ENCODE measurements at regions not wholly inside any gene's neighbourhood (a gene's known extent, or its start where the extent isn't known, plus 50 kb on each side); places are given as distances from the start of the nearest gene placed in this dataset.

DNA sequence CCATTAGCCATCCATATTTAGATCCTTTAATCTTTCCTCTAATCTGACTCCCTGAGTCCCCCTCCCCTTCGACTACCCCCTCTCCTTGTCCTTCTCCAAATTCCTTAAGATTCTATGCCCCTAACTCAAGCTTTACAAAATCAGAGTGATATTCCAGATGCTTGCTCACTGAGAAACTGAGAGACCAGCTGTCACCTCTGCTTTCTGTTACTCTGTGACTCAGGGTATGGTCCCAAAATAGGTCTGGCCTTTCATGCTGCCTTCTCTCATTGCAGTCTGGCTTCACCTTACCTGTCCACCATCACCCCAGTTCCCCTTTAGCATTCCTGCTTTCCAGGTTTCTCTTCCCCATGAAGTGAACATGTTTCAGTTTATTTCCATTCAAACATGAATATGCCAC is 383.3 kb upstream of the SLC30A5 start:
- TF ChIP-seq, protein P1, sequence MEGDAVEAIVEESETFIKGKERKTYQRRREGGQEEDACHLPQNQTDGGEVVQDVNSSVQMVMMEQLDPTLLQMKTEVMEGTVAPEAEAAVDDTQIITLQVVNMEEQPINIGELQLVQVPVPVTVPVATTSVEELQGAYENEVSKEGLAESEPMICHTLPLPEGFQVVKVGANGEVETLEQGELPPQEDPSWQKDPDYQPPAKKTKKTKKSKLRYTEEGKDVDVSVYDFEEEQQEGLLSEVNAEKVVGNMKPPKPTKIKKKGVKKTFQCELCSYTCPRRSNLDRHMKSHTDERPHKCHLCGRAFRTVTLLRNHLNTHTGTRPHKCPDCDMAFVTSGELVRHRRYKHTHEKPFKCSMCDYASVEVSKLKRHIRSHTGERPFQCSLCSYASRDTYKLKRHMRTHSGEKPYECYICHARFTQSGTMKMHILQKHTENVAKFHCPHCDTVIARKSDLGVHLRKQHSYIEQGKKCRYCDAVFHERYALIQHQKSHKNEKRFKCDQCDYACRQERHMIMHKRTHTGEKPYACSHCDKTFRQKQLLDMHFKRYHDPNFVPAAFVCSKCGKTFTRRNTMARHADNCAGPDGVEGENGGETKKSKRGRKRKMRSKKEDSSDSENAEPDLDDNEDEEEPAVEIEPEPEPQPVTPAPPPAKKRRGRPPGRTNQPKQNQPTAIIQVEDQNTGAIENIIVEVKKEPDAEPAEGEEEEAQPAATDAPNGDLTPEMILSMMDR (IDR thresholded peaks at IDR 0.05 in 2 of 3, conservative IDR thresholded peaks at IDR 0.05 in 1 of 3; ENCODE audit: borderline replicate concordance in 1 of 3, insufficient read depth in 1 of 3, low read depth in 2 of 3, low read length in 2 of 3) = no peak
- TF ChIP-seq POLR2A (IDR thresholded peaks at IDR 0.05; ENCODE audit: borderline replicate concordance, extremely low read depth, insufficient read depth, insufficient read length) (no peak), EZH2 (IDR thresholded peaks at IDR 0.05) (no peak), EGR1 (IDR thresholded peaks at IDR 0.05; ENCODE audit: low read depth) (no peak), ELF1 (IDR thresholded peaks at IDR 0.05; ENCODE audit: borderline replicate concordance, low read depth) (no peak), JUND (IDR thresholded peaks at IDR 0.05) (no peak), TCF7L2 (IDR thresholded peaks at IDR 0.05; ENCODE audit: borderline replicate concordance, extremely low read depth, insufficient read depth, insufficient read length) (no peak), ZFX (IDR thresholded peaks at IDR 0.05) (no peak), SP1 (IDR thresholded peaks at IDR 0.05; ENCODE audit: low read depth) (no peak), POLR2AphosphoS5 (IDR thresholded peaks at IDR 0.05; ENCODE audit: low read depth, low read length) (no peak), RAD21 (IDR thresholded peaks at IDR 0.05; ENCODE audit: low read depth) (no peak)
- TF ChIP-seq, protein P2, sequence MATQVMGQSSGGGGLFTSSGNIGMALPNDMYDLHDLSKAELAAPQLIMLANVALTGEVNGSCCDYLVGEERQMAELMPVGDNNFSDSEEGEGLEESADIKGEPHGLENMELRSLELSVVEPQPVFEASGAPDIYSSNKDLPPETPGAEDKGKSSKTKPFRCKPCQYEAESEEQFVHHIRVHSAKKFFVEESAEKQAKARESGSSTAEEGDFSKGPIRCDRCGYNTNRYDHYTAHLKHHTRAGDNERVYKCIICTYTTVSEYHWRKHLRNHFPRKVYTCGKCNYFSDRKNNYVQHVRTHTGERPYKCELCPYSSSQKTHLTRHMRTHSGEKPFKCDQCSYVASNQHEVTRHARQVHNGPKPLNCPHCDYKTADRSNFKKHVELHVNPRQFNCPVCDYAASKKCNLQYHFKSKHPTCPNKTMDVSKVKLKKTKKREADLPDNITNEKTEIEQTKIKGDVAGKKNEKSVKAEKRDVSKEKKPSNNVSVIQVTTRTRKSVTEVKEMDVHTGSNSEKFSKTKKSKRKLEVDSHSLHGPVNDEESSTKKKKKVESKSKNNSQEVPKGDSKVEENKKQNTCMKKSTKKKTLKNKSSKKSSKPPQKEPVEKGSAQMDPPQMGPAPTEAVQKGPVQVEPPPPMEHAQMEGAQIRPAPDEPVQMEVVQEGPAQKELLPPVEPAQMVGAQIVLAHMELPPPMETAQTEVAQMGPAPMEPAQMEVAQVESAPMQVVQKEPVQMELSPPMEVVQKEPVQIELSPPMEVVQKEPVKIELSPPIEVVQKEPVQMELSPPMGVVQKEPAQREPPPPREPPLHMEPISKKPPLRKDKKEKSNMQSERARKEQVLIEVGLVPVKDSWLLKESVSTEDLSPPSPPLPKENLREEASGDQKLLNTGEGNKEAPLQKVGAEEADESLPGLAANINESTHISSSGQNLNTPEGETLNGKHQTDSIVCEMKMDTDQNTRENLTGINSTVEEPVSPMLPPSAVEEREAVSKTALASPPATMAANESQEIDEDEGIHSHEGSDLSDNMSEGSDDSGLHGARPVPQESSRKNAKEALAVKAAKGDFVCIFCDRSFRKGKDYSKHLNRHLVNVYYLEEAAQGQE (IDR thresholded peaks at IDR 0.05; ENCODE audit: low read depth) = no peak
- TF ChIP-seq, protein P3, sequence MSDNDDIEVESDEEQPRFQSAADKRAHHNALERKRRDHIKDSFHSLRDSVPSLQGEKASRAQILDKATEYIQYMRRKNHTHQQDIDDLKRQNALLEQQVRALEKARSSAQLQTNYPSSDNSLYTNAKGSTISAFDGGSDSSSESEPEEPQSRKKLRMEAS (IDR thresholded peaks at IDR 0.05) = no peak

Data from HCT116 (cell line).